ENCODE measurements at regions not wholly inside any gene's neighbourhood (a gene's known extent, or its start where the extent isn't known, plus 50 kb on each side); places are given as distances from the start of the nearest gene placed in this dataset.

DNA sequence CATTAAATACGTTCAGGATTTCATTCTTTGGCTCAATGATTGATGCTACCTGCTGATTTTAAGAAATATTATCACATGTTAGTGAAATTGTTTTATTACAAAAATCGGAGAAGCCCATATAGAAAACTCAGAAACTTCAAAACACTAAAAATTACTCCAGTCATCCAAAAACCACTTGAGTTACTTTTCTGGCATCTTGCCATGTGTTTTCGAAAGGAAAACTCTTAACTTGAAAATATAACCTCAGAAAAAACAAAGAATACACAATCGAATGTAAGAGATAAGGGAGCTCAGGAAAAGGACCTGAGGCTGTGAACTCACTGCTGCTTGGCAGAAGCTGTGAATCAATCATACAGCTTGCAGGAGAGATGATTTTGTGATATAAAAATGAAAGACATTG is 151.3 kb upstream of the SLITRK3 start:
- no peak for DNase-seq (ENCODE audit: low read depth)
- H3K4me3 ChIP-seq (ENCODE audit: low read length), result no peak overlapping the region
- TF ChIP-seq, protein P1, sequence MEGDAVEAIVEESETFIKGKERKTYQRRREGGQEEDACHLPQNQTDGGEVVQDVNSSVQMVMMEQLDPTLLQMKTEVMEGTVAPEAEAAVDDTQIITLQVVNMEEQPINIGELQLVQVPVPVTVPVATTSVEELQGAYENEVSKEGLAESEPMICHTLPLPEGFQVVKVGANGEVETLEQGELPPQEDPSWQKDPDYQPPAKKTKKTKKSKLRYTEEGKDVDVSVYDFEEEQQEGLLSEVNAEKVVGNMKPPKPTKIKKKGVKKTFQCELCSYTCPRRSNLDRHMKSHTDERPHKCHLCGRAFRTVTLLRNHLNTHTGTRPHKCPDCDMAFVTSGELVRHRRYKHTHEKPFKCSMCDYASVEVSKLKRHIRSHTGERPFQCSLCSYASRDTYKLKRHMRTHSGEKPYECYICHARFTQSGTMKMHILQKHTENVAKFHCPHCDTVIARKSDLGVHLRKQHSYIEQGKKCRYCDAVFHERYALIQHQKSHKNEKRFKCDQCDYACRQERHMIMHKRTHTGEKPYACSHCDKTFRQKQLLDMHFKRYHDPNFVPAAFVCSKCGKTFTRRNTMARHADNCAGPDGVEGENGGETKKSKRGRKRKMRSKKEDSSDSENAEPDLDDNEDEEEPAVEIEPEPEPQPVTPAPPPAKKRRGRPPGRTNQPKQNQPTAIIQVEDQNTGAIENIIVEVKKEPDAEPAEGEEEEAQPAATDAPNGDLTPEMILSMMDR (conservative IDR thresholded peaks at IDR 0.05; ENCODE audit: low read depth, low read length), result no peak

DNA sequence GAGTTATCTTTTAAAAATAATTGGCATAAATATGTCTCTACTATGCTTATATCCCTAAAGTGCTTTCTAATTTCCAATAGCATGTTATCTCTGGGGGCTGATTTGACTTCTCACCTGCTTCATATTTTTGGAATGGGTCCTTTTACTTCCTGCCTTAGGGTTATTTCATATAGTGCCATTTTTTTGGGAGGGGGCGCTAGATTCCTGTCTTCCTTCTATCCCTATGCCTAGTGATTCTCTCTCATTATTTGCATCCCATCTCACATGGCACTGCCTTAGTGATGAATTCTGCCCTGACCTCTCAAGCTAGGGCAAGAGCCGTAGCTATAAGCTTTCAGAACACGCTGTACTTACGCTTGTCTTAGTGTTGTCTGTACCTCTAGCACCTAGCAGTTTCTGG is 150.3 kb upstream of the SLITRK3 start:
- no peak overlapping the region for H3K4me3 ChIP-seq (ENCODE audit: low read length)
- TF ChIP-seq, protein P1 (conservative IDR thresholded peaks at IDR 0.05; ENCODE audit: low read depth, low read length), result no peak
- no peak for DNase-seq (ENCODE audit: low read depth)

DNA sequence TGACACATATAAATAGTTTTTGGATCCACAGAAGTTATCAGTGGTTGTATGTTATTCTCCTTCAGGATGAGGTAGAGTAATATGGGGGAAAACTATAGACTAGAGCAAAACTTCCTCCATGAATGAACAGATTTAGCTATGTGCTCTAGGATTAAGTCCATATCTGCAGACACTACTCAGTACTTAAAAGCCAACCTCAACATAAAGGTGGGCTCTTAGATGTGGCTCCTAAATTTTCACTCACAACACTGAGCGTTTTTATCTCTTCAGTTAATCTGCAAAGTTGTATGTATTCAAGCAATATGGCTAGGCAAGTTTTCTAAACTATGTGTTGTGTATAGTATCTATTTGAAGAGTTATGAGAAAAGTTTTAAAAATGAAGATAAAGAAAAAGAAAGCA is 147.0 kb upstream of the SLITRK3 start:
- TF ChIP-seq, protein P1 (conservative IDR thresholded peaks at IDR 0.05; ENCODE audit: low read depth, low read length), result no peak

DNA sequence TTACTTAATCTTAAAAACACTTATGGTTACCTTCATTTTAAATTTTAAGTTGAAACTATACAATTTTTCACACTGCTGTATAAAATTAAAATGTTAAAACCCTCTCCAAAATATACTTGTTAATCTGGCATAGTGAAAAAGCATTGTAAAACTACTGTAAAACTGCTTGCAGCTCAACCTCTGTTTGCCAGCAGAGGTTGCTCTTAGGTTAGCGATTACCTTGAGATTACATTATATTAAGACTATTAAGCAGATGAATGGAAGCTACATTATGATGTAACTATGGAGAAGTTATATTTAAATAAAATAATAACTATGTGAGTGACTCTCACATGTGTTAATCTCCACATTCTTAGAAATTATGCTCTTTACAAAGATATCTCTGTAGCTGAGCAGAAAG is 143.6 kb upstream of the SLITRK3 start:
- TF ChIP-seq, protein P1 (conservative IDR thresholded peaks at IDR 0.05; ENCODE audit: low read depth, low read length), result peak; percentile 73
- peak; percentile 20 for DNase-seq (ENCODE audit: low read depth)
- H3K4me3 ChIP-seq (ENCODE audit: low read length), result no peak overlapping the region

More for the DNA sequence above, 147.0 kb upstream of the SLITRK3 start:
- no peak overlapping the region for H3K4me3 ChIP-seq (ENCODE audit: low read length)
- no peak for DNase-seq (ENCODE audit: low read depth)

DNA sequence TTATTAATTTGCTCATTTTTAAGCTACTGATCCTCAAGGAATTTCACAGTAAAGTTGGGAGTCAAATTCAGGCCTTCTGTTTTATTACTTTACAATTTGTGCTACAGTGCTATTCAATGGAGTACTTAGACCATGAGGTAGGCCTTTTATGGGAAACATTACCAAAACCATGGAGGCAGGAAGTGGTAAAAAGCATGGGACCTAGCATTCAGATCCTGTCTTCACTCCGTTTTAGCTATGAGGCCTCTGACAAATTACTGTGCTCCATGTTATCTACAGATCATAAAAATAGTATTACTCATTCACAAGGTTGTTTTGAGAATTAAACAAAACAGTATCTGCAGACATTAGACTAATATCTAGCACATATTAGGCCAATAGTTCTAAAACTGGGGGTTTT is 140.6 kb upstream of the SLITRK3 start:
- H3K4me3 ChIP-seq (ENCODE audit: low read length), result no peak overlapping the region
- TF ChIP-seq, protein P1 (conservative IDR thresholded peaks at IDR 0.05; ENCODE audit: low read depth, low read length), result no peak
- peak; percentile 5 for DNase-seq (ENCODE audit: low read depth)
